Activated gamma-delta T cell treated with Interleukin-2 at 50 U/mL for 16 hours (primary cell): ENCODE measurements at regions not wholly inside any gene's neighbourhood (a gene's known extent, or its start where the extent isn't known, plus 50 kb on each side); places are given as distances from the start of the nearest gene placed in this dataset.

Experiments
- DNase-seq: peaks from one replicate; pipeline ENCODE4 v3.0.0-alpha.2; 2020

- DNase-seq = no peak
These were observed 116.6 kb upstream of the ADAMTSL1 start for GRCh38 chr9:18357321-18357720.

DNA sequence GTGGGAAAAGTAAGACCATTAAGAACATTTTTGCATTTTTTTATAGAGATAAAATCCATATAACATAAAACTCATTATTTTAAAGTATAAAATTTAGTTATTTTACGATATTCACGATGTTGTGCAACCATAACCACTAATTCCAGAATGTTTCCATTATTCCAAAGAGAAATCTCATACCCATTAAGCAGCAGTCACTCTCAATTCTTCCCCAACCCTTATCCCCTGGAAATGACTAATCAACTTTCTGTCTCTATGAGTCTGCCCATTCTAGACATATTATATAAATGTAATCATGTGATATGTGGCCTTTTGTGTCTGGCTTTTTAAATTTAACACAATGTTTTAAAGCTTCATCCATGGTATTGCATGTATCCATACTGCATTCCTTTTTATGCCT is 115.6 kb upstream of the ADAMTSL1 start:
- no peak for DNase-seq

- no peak for DNase-seq
These were observed 114.6 kb upstream of the ADAMTSL1 start for GRCh38 chr9:18359335-18359734.

DNA sequence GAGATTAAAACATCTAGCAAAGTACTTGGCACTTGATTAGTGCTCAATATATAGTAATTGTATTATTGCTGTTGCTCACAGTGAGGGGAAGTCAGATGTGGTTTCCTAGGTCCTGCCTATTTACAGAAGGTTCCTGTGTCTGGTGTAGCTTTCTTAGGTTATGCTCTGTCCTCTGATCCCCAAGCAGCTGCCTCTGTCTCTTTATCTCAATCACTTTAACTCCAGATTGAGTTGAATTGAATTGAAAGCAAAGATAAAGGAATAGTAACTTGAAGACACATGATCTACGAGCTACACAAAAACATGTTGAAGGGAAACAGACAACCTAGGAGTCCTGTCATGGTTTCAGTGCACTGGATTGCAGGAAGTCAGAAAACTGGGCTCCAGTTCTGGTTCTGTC is 113.9 kb upstream of the ADAMTSL1 start:
- no peak for DNase-seq

GRCh38 chr9:18361646-18362045 is 112.3 kb upstream of the ADAMTSL1 start:
- no peak for DNase-seq

DNA sequence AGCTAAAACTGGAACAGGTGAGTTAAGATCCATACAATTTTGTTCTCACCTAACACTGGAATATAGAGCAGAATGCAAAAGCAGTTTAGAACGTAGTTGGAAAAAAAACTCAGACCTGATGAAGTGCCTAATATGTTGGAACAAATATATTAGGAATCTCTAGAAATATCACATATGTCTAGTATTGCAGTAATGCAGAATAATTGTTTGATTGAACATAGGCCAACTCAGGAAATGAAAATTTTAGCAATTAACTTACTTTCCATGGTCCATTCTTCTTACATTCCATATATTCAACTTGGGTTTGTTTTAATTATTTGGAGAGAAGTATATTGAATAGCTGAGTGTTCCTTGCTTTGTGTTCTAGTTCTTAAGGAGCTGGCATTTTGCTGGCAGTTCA is 111.8 kb upstream of the ADAMTSL1 start:
- DNase-seq = no peak

DNA sequence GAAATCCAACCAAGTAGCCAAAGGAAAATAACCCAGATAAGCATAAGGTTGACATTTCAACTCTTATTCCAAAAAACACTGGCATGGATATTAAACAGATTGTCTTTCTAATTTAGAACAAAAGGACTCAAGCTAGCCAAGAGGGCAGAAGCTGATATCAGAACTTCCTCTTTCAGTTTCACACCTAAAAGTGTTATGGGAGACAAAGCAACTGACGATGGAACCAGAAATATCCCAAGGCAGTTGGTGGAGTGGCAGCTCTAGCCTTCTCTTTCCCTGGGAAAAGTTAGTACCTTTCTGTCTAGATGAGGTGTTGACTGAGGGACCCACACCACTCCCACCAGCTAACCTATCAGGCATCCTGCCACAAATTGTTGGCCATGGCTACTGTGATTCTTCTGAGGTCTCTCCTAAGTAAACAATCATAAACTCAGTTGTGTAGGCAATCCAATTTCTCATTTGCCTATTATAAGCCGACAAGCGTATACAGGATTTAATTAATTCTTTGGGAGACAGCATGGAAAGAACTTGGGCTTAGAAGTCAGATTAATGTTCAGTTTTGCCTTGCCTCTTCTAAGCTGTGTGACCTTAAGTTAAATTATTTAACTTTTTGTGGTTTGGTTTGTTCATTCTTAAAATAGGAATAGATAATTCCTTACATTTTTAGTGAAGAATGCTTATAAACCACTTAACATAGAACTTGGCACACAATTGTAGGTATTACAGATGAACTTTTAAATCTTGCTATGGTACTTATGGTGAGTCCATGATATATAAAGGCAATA is 110.9 kb upstream of the ADAMTSL1 start:
- DNase-seq = no peak

DNA sequence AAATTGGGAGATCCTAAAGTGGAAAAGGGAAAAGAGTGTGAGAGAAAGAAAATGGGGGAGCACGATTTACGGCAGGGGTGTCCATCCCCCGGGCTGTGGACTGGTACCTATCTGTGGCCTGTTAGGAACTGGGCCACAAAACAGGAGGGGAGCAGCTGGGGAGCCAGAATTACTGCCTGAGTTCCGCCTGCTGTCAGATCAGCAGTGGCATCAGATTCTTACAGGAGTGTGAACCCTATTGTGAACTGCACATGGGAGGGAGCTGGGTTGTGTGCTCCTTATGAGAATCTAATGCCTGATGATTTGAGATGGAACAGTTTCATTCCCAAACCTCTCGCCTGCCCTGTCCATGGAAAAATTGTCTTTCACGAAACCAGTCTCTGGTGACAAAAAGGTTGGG is 108.3 kb upstream of the ADAMTSL1 start:
- DNase-seq = no peak

DNA sequence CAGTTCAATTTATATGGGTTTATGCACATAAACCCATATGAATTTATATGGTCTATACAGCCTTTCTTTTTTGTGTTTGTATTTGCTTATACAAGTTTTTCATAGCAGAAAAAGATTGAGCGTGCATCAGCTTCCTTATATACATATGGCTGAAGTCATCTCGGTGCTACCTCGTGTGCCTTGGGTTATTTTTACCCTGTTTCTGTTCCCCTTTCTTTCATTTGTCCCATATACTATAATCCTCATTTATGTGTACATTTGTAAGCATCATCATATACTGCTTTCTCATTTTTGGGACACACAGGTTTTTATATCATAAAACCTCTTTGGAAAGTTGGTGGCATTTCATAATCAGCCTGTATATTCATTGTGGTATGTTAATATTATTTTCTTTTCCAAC is 107.8 kb upstream of the ADAMTSL1 start:
- DNase-seq = no peak

DNA sequence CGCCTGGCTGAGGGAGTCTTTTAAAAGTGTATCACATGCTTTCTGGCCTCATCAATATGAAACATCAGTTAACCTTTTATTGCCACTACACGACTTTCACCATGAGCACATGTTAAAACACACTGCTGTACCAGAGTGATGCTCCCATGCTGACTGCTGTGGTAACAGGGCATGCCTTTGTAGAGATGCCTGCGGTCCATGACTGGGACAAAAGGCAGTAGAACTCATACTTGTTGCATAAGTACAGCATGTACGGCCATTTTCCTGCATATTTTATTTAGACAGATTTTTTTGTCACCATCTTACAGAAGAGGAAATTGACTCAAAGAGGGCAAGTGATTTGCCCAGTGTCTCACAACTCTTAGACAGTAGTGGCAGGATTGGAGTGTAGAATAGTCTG is 105.7 kb upstream of the ADAMTSL1 start:
- DNase-seq = no peak

- DNase-seq = no peak
These were observed 102.8 kb upstream of the ADAMTSL1 start for GRCh38 chr9:18371141-18371540.

DNA sequence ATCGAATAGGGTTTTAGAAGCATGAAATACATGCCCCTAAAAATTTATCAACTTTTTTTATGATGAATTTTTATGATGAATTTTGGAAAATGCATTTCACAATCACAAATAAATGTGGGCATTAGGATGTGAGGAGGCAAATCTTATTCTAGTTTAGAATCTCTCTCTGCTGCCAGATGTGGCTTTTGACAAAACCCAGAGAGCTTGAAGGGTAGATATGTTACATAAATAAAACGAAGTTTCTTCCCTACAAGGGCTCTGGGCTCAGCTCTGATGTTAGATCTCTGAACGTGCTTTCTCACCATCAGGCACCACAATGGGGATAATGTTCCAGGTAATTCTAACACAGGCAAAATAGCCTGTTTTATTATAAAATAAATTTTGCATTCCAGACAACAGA is 102.3 kb upstream of the ADAMTSL1 start:
- DNase-seq = no peak

DNA sequence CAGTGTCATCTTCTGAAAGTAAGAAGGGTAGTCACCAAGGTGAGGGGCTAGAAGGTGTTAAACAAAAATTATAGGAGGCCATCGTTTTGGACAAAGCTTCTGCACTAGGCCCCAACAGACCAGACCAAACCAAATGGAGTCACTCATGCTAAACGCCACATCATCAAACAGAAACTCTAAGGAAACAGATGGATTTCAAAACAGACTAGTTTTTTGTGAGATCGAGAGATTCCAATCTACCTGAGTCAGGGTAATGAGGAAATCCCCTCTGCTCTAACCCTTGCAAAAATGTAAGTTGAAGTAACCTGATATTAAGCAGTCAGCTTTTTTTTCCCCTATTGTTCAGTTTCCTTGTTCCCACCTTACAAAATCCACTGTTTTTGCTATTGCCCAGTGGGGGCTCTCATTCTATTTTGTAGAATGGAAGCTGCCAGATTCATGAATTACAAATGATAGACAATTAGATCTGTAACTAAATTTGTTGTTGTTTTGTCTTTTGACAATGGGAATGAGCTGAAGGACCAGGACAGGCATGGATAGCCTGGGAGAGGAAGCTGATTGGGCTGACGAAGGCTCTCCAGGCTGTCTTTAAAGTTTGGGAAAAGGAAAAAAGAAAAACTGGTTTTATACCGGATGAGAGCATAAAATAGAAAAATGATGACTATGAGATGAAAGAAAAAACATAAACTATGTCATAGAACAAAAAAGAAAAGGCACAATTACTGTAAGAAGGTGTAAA is 94.7 kb upstream of the ADAMTSL1 start:
- DNase-seq = no peak

DNA sequence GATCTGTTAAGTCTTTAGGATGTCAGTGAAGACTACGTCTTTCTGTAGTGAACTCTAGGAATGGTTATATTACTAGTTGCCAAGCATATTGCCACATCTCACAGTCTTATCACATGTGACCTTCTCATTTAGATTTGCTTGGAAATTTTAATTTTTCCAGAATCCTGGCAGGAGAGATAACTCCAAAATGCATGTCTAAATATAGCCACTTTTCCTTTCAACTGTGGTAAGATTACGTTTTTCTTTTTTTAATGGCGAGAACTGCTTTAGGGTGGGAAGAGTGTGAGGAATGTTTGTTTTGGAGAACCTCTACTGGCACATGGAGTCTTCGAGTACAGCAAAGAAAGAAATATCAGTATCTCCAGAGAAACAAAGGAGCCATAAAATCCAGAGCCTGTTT is 91.7 kb upstream of the ADAMTSL1 start:
- DNase-seq = no peak

DNA sequence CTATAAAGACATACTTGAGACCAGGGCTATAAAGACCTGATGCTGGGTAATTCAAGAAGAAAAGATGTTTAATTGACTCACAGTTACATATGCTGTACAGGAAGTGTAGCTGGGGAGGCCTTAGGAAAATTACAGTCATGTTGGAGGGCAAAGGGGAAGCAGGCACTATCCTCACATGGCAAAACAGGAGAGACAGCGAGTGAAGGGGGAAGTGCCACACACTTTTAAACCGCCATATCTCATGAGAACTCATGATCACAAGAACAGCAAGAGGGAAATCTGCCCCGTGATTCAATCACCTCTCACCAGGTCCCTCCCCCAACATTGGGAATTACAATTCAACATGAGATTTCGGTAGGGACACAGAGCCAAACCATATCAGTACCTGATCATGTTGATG is 89.9 kb upstream of the ADAMTSL1 start:
- DNase-seq = no peak

- no peak for DNase-seq
These were observed 88.1 kb upstream of the ADAMTSL1 start for GRCh38 chr9:18385696-18386490.

- DNase-seq = no peak
These were observed 83.6 kb upstream of the ADAMTSL1 start for GRCh38 chr9:18390393-18390792.

DNA sequence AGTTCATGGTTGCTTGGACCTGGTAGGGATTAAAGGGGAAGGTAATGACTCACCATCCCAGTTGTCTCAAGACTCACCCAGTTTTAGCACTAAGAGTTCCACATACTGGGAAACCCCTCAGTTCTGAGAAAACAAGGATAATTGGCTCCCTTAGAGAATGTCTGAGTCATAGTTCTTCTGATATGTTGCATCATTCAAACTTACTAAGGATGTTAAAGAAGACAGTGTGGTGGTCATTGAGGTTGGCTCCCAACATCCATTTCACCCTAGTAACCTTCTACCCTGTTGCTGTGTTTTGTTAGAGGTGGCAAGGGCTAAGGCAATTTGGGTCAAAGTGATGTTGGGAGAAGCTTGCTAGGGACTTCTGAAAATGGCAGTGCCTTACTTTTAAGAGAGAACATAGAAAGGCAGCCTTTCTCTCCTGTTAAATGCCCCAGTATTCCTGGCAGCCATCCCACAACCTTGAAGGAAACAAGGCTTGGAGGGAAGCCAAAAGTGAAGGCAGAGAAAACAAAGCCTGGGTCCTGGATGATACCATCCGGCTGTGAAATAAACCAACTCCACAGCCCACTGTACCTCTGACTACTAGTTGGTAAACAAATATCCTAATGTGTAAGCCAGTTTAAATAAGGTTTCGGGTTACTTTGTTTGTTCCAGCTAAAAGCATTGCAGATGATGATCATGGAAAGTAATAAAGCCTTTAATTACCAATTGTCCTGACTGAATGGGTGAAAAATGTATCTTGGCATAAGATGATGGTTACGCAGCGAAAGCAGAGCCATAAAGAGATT is 80.4 kb upstream of the ADAMTSL1 start:
- DNase-seq = no peak

DNA sequence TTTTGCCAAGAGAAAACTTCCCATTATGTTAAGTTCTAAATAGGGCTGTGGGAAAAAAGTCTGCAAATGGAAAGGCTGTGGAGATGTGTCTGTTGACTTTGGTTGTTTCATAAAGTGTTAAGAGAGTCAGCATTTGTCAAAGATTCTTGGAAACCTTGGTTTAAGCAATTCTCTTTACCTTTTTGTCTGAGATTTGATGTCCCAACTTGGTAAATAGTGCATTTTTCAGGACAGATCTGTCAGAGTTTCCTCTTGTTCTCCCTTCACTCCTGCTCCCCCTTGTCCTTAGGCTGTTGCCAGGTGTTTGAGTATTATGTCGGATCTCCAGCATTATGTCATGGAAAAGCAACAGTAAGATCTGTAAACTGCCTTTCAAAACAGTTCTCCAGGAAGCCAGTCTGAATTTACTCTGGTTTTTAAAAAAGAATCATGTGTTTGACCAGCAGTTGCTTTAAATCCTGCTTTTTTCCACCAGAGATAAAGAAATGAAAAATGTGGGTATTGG is 79.1 kb upstream of the ADAMTSL1 start:
- no peak for DNase-seq

DNA sequence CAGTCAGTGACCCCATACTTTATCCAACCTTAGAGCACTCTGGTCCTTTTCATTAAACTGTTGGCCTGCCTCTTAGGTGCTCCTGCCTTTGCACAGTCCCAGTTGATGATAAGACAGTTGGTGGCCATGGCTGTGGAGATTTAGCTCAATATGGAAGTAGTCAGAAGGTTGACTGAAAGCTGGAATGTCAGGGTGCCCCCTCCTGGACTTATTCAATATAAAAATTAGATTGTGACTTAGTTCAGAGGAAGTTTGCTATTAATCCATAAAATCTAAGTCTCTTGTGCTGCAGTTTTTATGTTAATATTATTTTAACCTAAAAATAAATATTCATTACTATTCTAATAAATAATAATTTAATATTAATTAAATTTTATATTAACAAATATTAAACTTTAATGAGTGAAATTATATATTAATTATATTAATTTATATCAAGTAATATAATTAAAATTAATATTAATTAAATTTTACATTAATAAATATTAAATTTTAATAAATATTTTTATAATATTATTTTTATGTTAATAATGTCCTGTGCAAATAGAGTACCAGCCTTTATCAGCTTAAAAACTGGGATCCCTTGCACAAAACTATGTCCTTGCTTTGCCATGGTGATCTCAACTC is 77.7 kb upstream of the ADAMTSL1 start:
- no peak for DNase-seq

- no peak for DNase-seq
These were observed 76.9 kb upstream of the ADAMTSL1 start for GRCh38 chr9:18397076-18397475.

DNA sequence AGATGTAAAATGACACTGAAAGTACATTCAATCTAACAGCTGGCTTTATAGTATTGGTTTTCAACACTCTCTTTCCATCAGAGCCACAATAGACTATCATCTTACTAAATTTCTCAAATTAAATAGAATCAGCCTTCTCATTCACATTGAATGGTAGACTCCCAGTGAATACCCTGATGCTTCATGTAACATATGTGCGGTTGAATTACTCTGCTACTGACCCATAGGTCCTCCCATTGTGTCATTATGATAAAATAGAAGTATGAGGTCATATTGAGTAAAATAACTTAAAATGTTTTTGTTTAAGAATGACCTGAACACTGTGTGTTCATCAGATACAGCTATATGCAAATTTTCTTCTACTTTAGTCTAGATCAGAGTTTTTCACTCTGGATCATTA is 75.9 kb upstream of the ADAMTSL1 start:
- no peak for DNase-seq
